ENCODE measurements at regions not wholly inside any gene's neighbourhood (a gene's known extent, or its start where the extent isn't known, plus 50 kb on each side); places are given as distances from the start of the nearest gene placed in this dataset.
"Not testable (repeated sequence)": the region's sequence is repeated elsewhere in the genome, so short reads cannot be mapped to it uniquely, and the experiment has no call there.

- H3K4me3 ChIP-seq (ENCODE audit: low read length), result no peak overlapping the region
- DNase-seq (ENCODE audit: low read depth), result no peak
- TF ChIP-seq CTCF (conservative IDR thresholded peaks at IDR 0.05; ENCODE audit: low read depth, low read length), result no peak
Observed at GRCh38 chr3:15903164-15903563, 105.4 kb upstream of the ANKRD28 start.

DNA sequence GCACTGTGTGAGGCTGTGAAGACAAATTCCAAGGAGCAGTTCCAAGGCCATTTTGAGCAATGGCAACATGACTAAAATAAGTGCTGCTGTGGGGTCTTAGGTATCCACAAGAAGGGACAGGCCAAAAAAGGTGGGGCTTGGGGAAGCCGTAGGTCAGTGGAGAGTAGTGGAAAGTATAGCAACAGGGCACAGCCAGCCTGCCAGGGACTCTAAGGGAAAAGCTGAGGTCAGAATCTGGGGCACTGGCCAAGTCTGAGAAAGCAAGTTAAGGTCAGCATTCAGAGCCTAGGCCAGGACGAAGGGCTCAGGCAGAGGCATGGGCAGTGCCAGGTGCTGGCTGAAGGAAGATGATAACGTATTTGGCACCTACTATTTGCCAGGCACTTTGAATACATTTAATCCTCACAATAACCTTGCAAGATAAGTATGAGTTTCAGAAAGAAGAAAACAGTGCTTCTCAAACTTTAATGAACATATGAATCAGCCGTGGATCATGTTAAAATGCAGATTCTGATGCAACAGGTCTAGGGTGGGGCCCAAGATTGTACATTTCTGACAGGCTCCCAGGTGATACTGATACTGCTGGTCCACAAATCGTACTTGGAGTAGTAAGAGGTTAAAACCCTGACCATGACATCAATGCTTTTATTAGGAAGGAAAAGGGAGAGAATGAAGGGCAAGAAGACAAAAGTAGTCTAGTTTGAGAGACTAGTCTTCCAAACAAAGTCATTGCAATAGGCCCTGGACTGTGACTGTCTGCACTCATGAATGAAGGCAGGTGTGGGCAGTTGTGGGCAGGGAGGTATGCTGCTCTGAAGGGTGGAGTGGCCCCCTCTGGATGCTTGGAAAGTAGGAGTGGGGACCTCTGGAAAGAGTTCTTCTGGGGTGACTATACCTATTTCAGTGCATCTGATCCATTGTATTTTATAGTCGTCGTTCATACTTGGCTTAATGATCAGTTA is 106.3 kb upstream of the ANKRD28 start:
- TF ChIP-seq CTCF (conservative IDR thresholded peaks at IDR 0.05; ENCODE audit: low read depth, low read length), result no peak
- DNase-seq (ENCODE audit: low read depth), result no peak
- no peak overlapping the region for H3K4me3 ChIP-seq (ENCODE audit: low read length)

DNA sequence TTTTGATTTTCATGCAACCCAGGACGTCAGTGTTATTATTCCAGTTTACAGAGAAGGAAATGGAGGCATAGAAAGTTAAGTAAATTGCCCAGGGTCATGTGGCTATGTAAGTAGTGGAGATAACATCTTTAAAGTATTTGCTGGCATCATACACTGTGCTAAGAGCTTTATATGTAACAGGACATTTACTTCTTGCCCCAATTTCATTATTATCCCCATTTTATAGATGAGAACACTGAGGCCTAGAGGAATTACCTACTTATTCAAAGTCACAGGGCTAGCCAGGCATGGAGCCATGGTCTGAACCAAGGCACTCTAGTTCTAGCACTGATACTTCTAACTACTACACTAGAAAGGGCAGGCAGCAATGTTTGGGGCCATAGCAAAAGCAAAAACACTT is 107.3 kb upstream of the ANKRD28 start:
- DNase-seq (ENCODE audit: low read depth), result no peak
- TF ChIP-seq CTCF (conservative IDR thresholded peaks at IDR 0.05; ENCODE audit: low read depth, low read length), result no peak
- no peak overlapping the region for H3K4me3 ChIP-seq (ENCODE audit: low read length)

DNA sequence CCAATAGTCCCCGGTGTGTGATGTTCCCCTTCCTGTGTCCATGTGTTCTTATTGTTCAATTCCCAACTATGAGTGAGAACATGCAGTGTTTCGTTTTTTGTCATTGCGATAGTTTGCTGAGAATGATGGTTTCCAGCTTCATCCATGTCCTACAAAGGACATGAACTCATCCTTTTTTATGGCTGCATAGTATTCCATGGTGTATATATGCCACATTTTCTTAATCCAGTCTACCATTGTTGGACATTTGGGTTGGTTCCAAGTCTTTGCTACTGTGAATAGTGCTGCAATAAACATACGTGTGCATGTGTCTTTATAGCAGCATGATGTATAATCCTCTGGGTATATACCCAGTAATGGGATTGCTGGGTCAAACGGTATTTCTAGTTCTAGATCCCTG is 109.6 kb upstream of the ANKRD28 start:
- not testable (repeated sequence) for H3K4me3 ChIP-seq (ENCODE audit: low read length); DNase-seq (ENCODE audit: low read depth)

- TF ChIP-seq CTCF (conservative IDR thresholded peaks at IDR 0.05; ENCODE audit: low read depth, low read length), result no peak
- no peak overlapping the region for H3K4me3 ChIP-seq (ENCODE audit: low read length)
Observed at GRCh38 chr3:15918988-15919387, 121.2 kb upstream of the ANKRD28 start.

DNA sequence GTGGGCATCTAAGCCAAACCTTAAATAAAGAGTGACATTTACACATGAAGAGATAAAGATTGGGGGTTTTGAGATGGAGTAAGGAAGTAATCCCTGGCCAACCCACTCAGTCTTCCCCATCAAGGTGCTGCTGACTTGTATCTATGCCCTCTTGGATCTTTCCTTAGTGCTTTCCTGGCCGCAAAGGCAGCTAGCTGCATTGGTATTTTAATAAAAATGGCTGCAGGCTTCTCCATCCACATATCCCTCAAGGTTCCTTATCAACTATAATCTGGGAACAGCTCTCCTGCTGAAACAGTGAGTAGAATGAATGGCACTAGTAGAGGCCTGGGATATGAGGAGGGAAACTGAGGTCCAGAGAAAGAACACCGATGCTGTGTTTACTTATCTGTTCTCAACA is 122.2 kb upstream of the ANKRD28 start:
- no peak overlapping the region for H3K4me3 ChIP-seq (ENCODE audit: low read length)
- DNase-seq (ENCODE audit: low read depth), result no peak
- no peak for TF ChIP-seq CTCF (conservative IDR thresholded peaks at IDR 0.05; ENCODE audit: low read depth, low read length)

More at GRCh38 chr3:15918988-15919387, 121.2 kb upstream of the ANKRD28 start:
- no peak for DNase-seq (ENCODE audit: low read depth)

- H3K4me3 ChIP-seq (ENCODE audit: low read length), result no peak overlapping the region
- DNase-seq (ENCODE audit: low read depth), result no peak
- TF ChIP-seq CTCF (conservative IDR thresholded peaks at IDR 0.05; ENCODE audit: low read depth, low read length), result no peak
Observed at GRCh38 chr3:15923640-15924405, 126.0 kb upstream of the ANKRD28 start.

Data from retinal pigment epithelial cell (primary cell).